SK-N-SH (cell line): ENCODE measurements at regions not wholly inside any gene's neighbourhood (a gene's known extent, or its start where the extent isn't known, plus 50 kb on each side); places are given as distances from the start of the nearest gene placed in this dataset.

ENCODE experiments used
- CTCF ChIA-PET: fragments of 300-600, 350-600 bp; formaldehyde crosslinking; extraction: SDS; loops from one replicate; lab custom pipeline; 2021; lab: Yijun Ruan, JAX
- POLR2A ChIA-PET: fragments of 350-600 bp; sonication (Branson Sonifier 250); formaldehyde crosslinking; extraction: SDS; loops from one replicate; lab custom pipeline; 2020; ENCODE audit warnings: antibody characterized with exemption, inconsistent platforms; lab: Yijun Ruan, JAX
- DNase-seq: peaks from one replicate; pipeline ENCODE4 v3.0.0; 2012
- H2AFZ ChIP-seq: fragments of 200-600 bp; sonication (generic); 2 replicates; pipeline ENCODE4 v1.8.1; 2016; ENCODE audit warnings: antibody characterized with exemption, mild to moderate bottlenecking, low read depth
- H3F3A ChIP-seq: fragments of 200-600 bp; sonication (generic); replicated peaks from 2 replicates; pipeline ENCODE3; 2016; ENCODE audit warnings: antibody characterized with exemption, mild to moderate bottlenecking; ENCODE audit not compliant: insufficient read depth
- H3K27ac ChIP-seq, 2 experiments: fragments of 200-500 bp in 1 of 2; fragments of 200-600 bp in 1 of 2; sonication (Bioruptor generic) in 1 of 2; sonication (generic), shearing (Covaris generic) in 1 of 2; 2 replicates each; pipeline versions ENCODE4 v1.5.1 to v1.6.1; 2014 to 2016; ENCODE audit warnings: low read depth in 2 of 2, inconsistent platforms in 1 of 2, low read length in 1 of 2, mild to moderate bottlenecking in 1 of 2, mixed read lengths in 1 of 2
- H3K27me3 ChIP-seq: fragments of 200-600 bp; sonication (generic), shearing (Covaris generic); 2 replicates; pipeline ENCODE4 v1.6.1; 2016; ENCODE audit warnings: mixed run types; ENCODE audit not compliant: insufficient read depth
- H3K36me3 ChIP-seq, 2 experiments: fragments of 200-500 bp in 1 of 2; fragments of 200-600 bp in 1 of 2; sonication (Bioruptor generic) in 1 of 2; sonication (generic) in 1 of 2; replicated peaks in 1 of 2; 2 replicates each; pipeline versions ENCODE3 to v1.5.1; 2014 to 2016; ENCODE audit warnings: low read length in 1 of 2, mild to moderate bottlenecking in 1 of 2; ENCODE audit not compliant: insufficient read depth in 2 of 2, control insufficient read depth in 1 of 2
- H3K4me1 ChIP-seq, 2 experiments: fragments of 200-500 bp in 1 of 2; fragments of 200-600 bp in 1 of 2; sonication (Bioruptor generic) in 1 of 2; sonication (generic), shearing (Covaris generic) in 1 of 2; 2 replicates each; pipeline versions ENCODE4 v1.5.1 to v1.6.1; 2014 to 2016; ENCODE audit warnings: low read depth in 1 of 2, low read length in 1 of 2, mixed run types in 1 of 2; ENCODE audit not compliant: insufficient read depth in 2 of 2, control insufficient read depth in 1 of 2
- H3K4me2 ChIP-seq: fragments of 200-600 bp; sonication (generic), shearing (Covaris generic); 2 replicates; pipeline ENCODE4 v1.6.1; 2017; ENCODE audit warnings: mixed run types
- H3K4me3 ChIP-seq, 2 experiments: fragments of 200-500 bp in 1 of 2; fragments of 200-600 bp in 1 of 2; sonication (Bioruptor generic) in 1 of 2; sonication (generic), shearing (Covaris generic) in 1 of 2; 2 replicates each; pipeline versions ENCODE4 v1.5.1 to v1.8.1; 2014 to 2016; ENCODE audit warnings: low read depth in 2 of 2, inconsistent platforms in 1 of 2, low read length in 1 of 2, mild to moderate bottlenecking in 1 of 2, mixed read lengths in 1 of 2, moderate library complexity in 1 of 2
- H3K79me2 ChIP-seq: fragments of 200-600 bp; sonication (generic); 2 replicates; pipeline ENCODE4 v1.8.1; 2017; ENCODE audit warnings: mild to moderate bottlenecking; ENCODE audit not compliant: insufficient read depth
- H3K9ac ChIP-seq: fragments of 200-600 bp; sonication (generic); 2 replicates; pipeline ENCODE4 v1.6.1; 2017; ENCODE audit warnings: mixed run types
- H3K9me2 ChIP-seq: fragments of 200-600 bp; sonication (generic); 2 replicates; pipeline ENCODE4 v1.6.1; 2017; ENCODE audit warnings: mixed run types
- H3K9me3 ChIP-seq: fragments of 200-600 bp; sonication (generic); 2 replicates; pipeline ENCODE4 v1.6.1; 2017; ENCODE audit warnings: mixed run types, mild to moderate bottlenecking, moderate library complexity
- H4K20me1 ChIP-seq: fragments of 200-600 bp; sonication (generic); 2 replicates; pipeline ENCODE4 v1.6.1; 2017; ENCODE audit warnings: mild to moderate bottlenecking, mixed run types; ENCODE audit not compliant: insufficient read depth
- CHD2 ChIP-seq: fragments of 150-350 bp; IDR thresholded peaks from 2 replicates; pipeline ENCODE4 v1.6.1; 2018; ENCODE audit warnings: low read length; ENCODE audit not compliant: partially characterized antibody
- ELF1 ChIP-seq: IDR thresholded peaks from 2 replicates; pipeline ENCODE4 v1.4.0; 2012
- FOXM1 ChIP-seq: IDR thresholded peaks from 2 replicates; pipeline ENCODE4 v1.4.0; 2012; ENCODE audit warnings: low read depth, mild to moderate bottlenecking
- MAX ChIP-seq: IDR thresholded peaks from 2 replicates; pipeline ENCODE4 v1.4.0; 2012; ENCODE audit warnings: low read depth
- MEF2A ChIP-seq: IDR thresholded peaks from 2 replicates; pipeline ENCODE4 v1.4.0; 2012; ENCODE audit warnings: low read depth, borderline replicate concordance
- MXI1 ChIP-seq: IDR thresholded peaks from 2 replicates; pipeline ENCODE4 v1.6.1; 2012; ENCODE audit warnings: mild to moderate bottlenecking, low read depth, low read length, improper control_type of control experiment
- NRF1 ChIP-seq: IDR thresholded peaks from 2 replicates; pipeline ENCODE4 v1.6.1; 2012; ENCODE audit warnings: low read depth, mild to moderate bottlenecking, low read length
- POLR2AphosphoS5 ChIP-seq: IDR thresholded peaks from 2 replicates; pipeline ENCODE4 v1.6.1; 2012; ENCODE audit warnings: low read depth, low read length
- RFX5 ChIP-seq: IDR thresholded peaks from 2 replicates; pipeline ENCODE4 v1.6.1; 2012; ENCODE audit warnings: mild to moderate bottlenecking, improper control_type of control experiment, low read length
- RXRA ChIP-seq: IDR thresholded peaks from 2 replicates; pipeline ENCODE4 v1.4.0; 2012; ENCODE audit warnings: low read depth, mild to moderate bottlenecking, borderline replicate concordance
- SIN3A ChIP-seq: IDR thresholded peaks from 2 replicates; pipeline ENCODE4 v1.6.1; 2012; ENCODE audit warnings: low read depth, mild to moderate bottlenecking, low read length, moderate library complexity, borderline replicate concordance
- SMC3 ChIP-seq: IDR thresholded peaks from 2 replicates; pipeline ENCODE4 v1.6.1; 2012; ENCODE audit warnings: low read depth, low read length, improper control_type of control experiment
- TCF12 ChIP-seq: IDR thresholded peaks from 2 replicates; pipeline ENCODE4 v1.4.0; 2012
- TEAD4 ChIP-seq: IDR thresholded peaks from 2 replicates; pipeline ENCODE4 v1.4.0; 2012; ENCODE audit warnings: mild to moderate bottlenecking, borderline replicate concordance; ENCODE audit not compliant: insufficient read depth
- USF1 ChIP-seq: IDR thresholded peaks from 2 replicates; pipeline ENCODE4 v1.4.0; 2012; ENCODE audit warnings: low read depth, borderline replicate concordance
- WGBS: methylation state at CpG from one replicate; pipeline ENCODE4 v1.1.6; 2017; ENCODE audit warnings: low lambda C conversion rate; 5-methylcytosine and 5-hydroxymethylcytosine counted together
- TF ChIP-seq, protein P1 (sequence below): IDR thresholded peaks from 2 replicates; pipeline ENCODE4 v1.6.1; 2012; ENCODE audit warnings: mild to moderate bottlenecking, low read depth, low read length, moderate library complexity
- TF ChIP-seq, protein P2 (sequence below): IDR thresholded peaks from 2 replicates; pipeline ENCODE4; 2012

- POLR2A ChIA-PET = no interaction called here
- Histone ChIP-seq H3K4me3 (no peak overlapping the region), H3K9me2 (no peaks in the 10 kb centered on the region), H3K27ac (no peak overlapping the region), H3K27me3 (no peaks in the 10 kb centered on the region), H4K20me1 (no peaks in the 10 kb centered on the region), H2AFZ (no peak overlapping the region), H3K9ac (no peak overlapping the region), H3K4me1 (peaks cover 0 to 9% of the 10 kb centered on the region in 2 experiments; a peak in 3 of 4 replicates), H3F3A (no peaks in the 10 kb centered on the region), H3K9me3 (no peaks in the 10 kb centered on the region), H3K79me2 (no peaks in the 10 kb centered on the region), H3K36me3 (no peaks in the 10 kb centered on the region), H3K4me2 (no peak overlapping the region)
- no peak for DNase-seq
- 75% methylated on average over 2 of the region's 2 CpGs for WGBS
- TF ChIP-seq ELF1 (no peak), MEF2A (no peak), POLR2AphosphoS5 (no peak), NRF1 (no peak), MAX (no peak), SIN3A (no peak), MXI1 (no peak), TCF12 (no peak), USF1 (no peak), CHD2 (no peak), FOXM1 (no peak), TEAD4 (no peak), RFX5 (no peak), SMC3 (no peak), RXRA (no peak)
- TF ChIP-seq, protein P1, sequence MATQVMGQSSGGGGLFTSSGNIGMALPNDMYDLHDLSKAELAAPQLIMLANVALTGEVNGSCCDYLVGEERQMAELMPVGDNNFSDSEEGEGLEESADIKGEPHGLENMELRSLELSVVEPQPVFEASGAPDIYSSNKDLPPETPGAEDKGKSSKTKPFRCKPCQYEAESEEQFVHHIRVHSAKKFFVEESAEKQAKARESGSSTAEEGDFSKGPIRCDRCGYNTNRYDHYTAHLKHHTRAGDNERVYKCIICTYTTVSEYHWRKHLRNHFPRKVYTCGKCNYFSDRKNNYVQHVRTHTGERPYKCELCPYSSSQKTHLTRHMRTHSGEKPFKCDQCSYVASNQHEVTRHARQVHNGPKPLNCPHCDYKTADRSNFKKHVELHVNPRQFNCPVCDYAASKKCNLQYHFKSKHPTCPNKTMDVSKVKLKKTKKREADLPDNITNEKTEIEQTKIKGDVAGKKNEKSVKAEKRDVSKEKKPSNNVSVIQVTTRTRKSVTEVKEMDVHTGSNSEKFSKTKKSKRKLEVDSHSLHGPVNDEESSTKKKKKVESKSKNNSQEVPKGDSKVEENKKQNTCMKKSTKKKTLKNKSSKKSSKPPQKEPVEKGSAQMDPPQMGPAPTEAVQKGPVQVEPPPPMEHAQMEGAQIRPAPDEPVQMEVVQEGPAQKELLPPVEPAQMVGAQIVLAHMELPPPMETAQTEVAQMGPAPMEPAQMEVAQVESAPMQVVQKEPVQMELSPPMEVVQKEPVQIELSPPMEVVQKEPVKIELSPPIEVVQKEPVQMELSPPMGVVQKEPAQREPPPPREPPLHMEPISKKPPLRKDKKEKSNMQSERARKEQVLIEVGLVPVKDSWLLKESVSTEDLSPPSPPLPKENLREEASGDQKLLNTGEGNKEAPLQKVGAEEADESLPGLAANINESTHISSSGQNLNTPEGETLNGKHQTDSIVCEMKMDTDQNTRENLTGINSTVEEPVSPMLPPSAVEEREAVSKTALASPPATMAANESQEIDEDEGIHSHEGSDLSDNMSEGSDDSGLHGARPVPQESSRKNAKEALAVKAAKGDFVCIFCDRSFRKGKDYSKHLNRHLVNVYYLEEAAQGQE = no peak
- TF ChIP-seq, protein P2, sequence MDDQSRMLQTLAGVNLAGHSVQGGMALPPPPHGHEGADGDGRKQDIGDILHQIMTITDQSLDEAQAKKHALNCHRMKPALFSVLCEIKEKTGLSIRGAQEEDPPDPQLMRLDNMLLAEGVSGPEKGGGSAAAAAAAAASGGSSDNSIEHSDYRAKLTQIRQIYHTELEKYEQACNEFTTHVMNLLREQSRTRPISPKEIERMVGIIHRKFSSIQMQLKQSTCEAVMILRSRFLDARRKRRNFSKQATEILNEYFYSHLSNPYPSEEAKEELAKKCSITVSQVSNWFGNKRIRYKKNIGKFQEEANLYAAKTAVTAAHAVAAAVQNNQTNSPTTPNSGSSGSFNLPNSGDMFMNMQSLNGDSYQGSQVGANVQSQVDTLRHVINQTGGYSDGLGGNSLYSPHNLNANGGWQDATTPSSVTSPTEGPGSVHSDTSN = no peak
- CTCF ChIA-PET = interaction anchor here (1.3 to 2.8 kb wide), 2 partner anchors 19 to 550 kb away, joined by 4 to 16 read pairs; no protein-coding TSS in a partner anchor
These were observed 69.7 kb upstream of the ARL4C start for GRCh38 chr2:234566622-234567021.
